Left renal pelvis (tissue), 4 donors: ENCODE measurements at regions not wholly inside any gene's neighbourhood (a gene's known extent, or its start where the extent isn't known, plus 50 kb on each side); places are given as distances from the start of the nearest gene placed in this dataset.

Experiments used
- DNase-seq, 4 donors: peaks; one replicate each; pipeline ENCODE4 v3.0.0-alpha.2; 2013; ENCODE audit warnings: low read depth in 4 of 4, low spot score in 3 of 4

- no peak for DNase-seq
Measured at GRCh38 chrX:10744007-10744406, 123.6 kb upstream of the MID1 start.

GRCh38 chrX:10747975-10748374, 127.6 kb upstream of the MID1 start:
- no peak for DNase-seq

GRCh38 chrX:10749113-10749512, 128.7 kb upstream of the MID1 start:
- no peak for DNase-seq

- no peak for DNase-seq
Measured at GRCh38 chrX:10750581-10750980, 130.2 kb upstream of the MID1 start.

GRCh38 chrX:10753116-10753515, 132.7 kb upstream of the MID1 start:
- no peak for DNase-seq

- DNase-seq = no peak
Measured at GRCh38 chrX:10754445-10754844, 134.1 kb upstream of the MID1 start.

- no peak for DNase-seq
Measured at GRCh38 chrX:10755439-10756334, 135.3 kb upstream of the MID1 start.

- no peak for DNase-seq
Measured at GRCh38 chrX:10756441-10756840, 136.1 kb upstream of the MID1 start.

GRCh38 chrX:10759141-10759799, 138.9 kb upstream of the MID1 start:
- DNase-seq = no peak

- DNase-seq = no peak
Measured at GRCh38 chrX:10761447-10761846, 141.1 kb upstream of the MID1 start.

- no peak for DNase-seq
Measured at GRCh38 chrX:10769195-10769594, 148.8 kb upstream of the MID1 start.

- DNase-seq = no peak
Measured at GRCh38 chrX:10769696-10770619, 149.6 kb upstream of the MID1 start.

- DNase-seq = no peak
Measured at GRCh38 chrX:10773318-10773717, 152.9 kb upstream of the MID1 start.

- DNase-seq = no peak
Measured at GRCh38 chrX:10781847-10782530, 161.6 kb upstream of the MID1 start.

GRCh38 chrX:10783451-10783995, 163.1 kb upstream of the MID1 start:
- DNase-seq = no peak

- no peak for DNase-seq
Measured at GRCh38 chrX:10787264-10787663, 166.9 kb upstream of the MID1 start.

GRCh38 chrX:10794203-10794630, 173.8 kb upstream of the MID1 start:
- DNase-seq = no peak

- DNase-seq = no peak
Measured at GRCh38 chrX:10795721-10796120, 175.3 kb upstream of the MID1 start.

- DNase-seq = no peak
Measured at GRCh38 chrX:10797466-10797865, 177.1 kb upstream of the MID1 start.

- no peak for DNase-seq
Measured at GRCh38 chrX:10798041-10798440, 177.7 kb upstream of the MID1 start.
